ENCODE measurements at regions not wholly inside any gene's neighbourhood (a gene's known extent, or its start where the extent isn't known, plus 50 kb on each side); places are given as distances from the start of the nearest gene placed in this dataset.

GRCh38 chr13:40479196-40479845, 187.1 kb downstream of the FOXO1 start:
- Mint-ChIP-seq H3K36me3 (ENCODE audit: unreplicated experiment) (peaks cover 2% of the 10 kb centered on the region), H3K4me1 (ENCODE audit: low read depth, unreplicated experiment) (no peaks in the 10 kb centered on the region), H3K4me3 (ENCODE audit: unreplicated experiment) (no peak overlapping the region), H3K9me3 (ENCODE audit: unreplicated experiment) (peaks cover 5% of the 10 kb centered on the region), H3K27ac (ENCODE audit: unreplicated experiment) (no peak overlapping the region), H3K27me3 (ENCODE audit: unreplicated experiment) (peaks cover 4% of the 10 kb centered on the region)
- DNase-seq, result no peak
- no peak for TF ChIP-seq CTCF (IDR thresholded peaks at IDR 0.05; ENCODE audit: partially characterized antibody, unreplicated experiment)

GRCh38 chr13:40480012-40480914, 186.2 kb downstream of the FOXO1 start:
- TF ChIP-seq CTCF (IDR thresholded peaks at IDR 0.05; ENCODE audit: partially characterized antibody, unreplicated experiment), result no peak
- Mint-ChIP-seq H3K4me3 (ENCODE audit: unreplicated experiment) (no peak overlapping the region), H3K36me3 (ENCODE audit: unreplicated experiment) (peaks cover 7% of the 10 kb centered on the region), H3K27me3 (ENCODE audit: unreplicated experiment) (peaks cover 4% of the 10 kb centered on the region), H3K4me1 (ENCODE audit: low read depth, unreplicated experiment) (no peaks in the 10 kb centered on the region), H3K9me3 (ENCODE audit: unreplicated experiment) (peaks cover 7% of the 10 kb centered on the region), H3K27ac (ENCODE audit: unreplicated experiment) (no peak overlapping the region)
- DNase-seq, result no peak

GRCh38 chr13:40480915-40481516, 185.4 kb downstream of the FOXO1 start:
- H3K27ac Mint-ChIP-seq (ENCODE audit: unreplicated experiment), result no peak overlapping the region
- no peak for TF ChIP-seq CTCF (IDR thresholded peaks at IDR 0.05; ENCODE audit: partially characterized antibody, unreplicated experiment)
- DNase-seq, result no peak
- H3K36me3 Mint-ChIP-seq (ENCODE audit: unreplicated experiment), result peaks cover 7% of the 10 kb centered on the region
- H3K4me1 Mint-ChIP-seq (ENCODE audit: low read depth, unreplicated experiment), result no peaks in the 10 kb centered on the region
- peaks cover 4% of the 10 kb centered on the region for H3K27me3 Mint-ChIP-seq (ENCODE audit: unreplicated experiment)
- peaks cover 7% of the 10 kb centered on the region for H3K9me3 Mint-ChIP-seq (ENCODE audit: unreplicated experiment)
- H3K4me3 Mint-ChIP-seq (ENCODE audit: unreplicated experiment), result no peak overlapping the region

GRCh38 chr13:40483601-40484000, 182.8 kb downstream of the FOXO1 start:
- Mint-ChIP-seq H3K27me3 (ENCODE audit: unreplicated experiment) (peaks cover 2% of the 10 kb centered on the region), H3K9me3 (ENCODE audit: unreplicated experiment) (peaks cover 5% of the 10 kb centered on the region), H3K4me3 (ENCODE audit: unreplicated experiment) (no peak overlapping the region), H3K4me1 (ENCODE audit: low read depth, unreplicated experiment) (peaks cover 2% of the 10 kb centered on the region), H3K27ac (ENCODE audit: unreplicated experiment) (no peak overlapping the region), H3K36me3 (ENCODE audit: unreplicated experiment) (peaks cover 7% of the 10 kb centered on the region)
- no peak for DNase-seq
- no peak for TF ChIP-seq CTCF (IDR thresholded peaks at IDR 0.05; ENCODE audit: partially characterized antibody, unreplicated experiment)

Measured in glutamatergic neuron (in vitro differentiated cells).